Effector memory CD4-positive, alpha-beta T cell (primary cell): ENCODE measurements at regions not wholly inside any gene's neighbourhood (a gene's known extent, or its start where the extent isn't known, plus 50 kb on each side); places are given as distances from the start of the nearest gene placed in this dataset.

ENCODE experiments used
- DNase-seq, 3 donors: peaks; one replicate each; pipeline ENCODE4 v3.0.0-alpha.2; 2020
- H3K27ac ChIP-seq: 2 replicates; pipeline ENCODE4 v1.7.0; 2013; ENCODE audit warnings: mild to moderate bottlenecking, low read length, moderate library complexity; ENCODE audit not compliant: insufficient read depth, poor library complexity, severe bottlenecking
- H3K27me3 ChIP-seq: replicated peaks from 2 replicates; pipeline ENCODE4 v1.7.0; 2013; ENCODE audit warnings: mild to moderate bottlenecking, low read length; ENCODE audit not compliant: insufficient read depth, control insufficient read depth, poor library complexity, severe bottlenecking
- H3K36me3 ChIP-seq: 2 replicates; pipeline ENCODE4 v1.7.0; 2013; ENCODE audit warnings: mild to moderate bottlenecking, low read length, moderate library complexity; ENCODE audit not compliant: control insufficient read depth, insufficient read depth
- H3K4me1 ChIP-seq: 2 replicates; pipeline ENCODE4 v1.7.0; 2013; ENCODE audit warnings: low read length, mild to moderate bottlenecking; ENCODE audit not compliant: control insufficient read depth, insufficient read depth, poor library complexity, severe bottlenecking
- H3K4me3 ChIP-seq: 2 replicates; pipeline ENCODE4 v1.7.0; 2013; ENCODE audit warnings: low read length, low read depth, mild to moderate bottlenecking; ENCODE audit not compliant: insufficient read depth, poor library complexity, severe bottlenecking
- H3K9me3 ChIP-seq: 2 replicates; pipeline ENCODE4 v1.7.0; 2013; ENCODE audit warnings: mild to moderate bottlenecking, low read length, moderate library complexity; ENCODE audit not compliant: control insufficient read depth

DNA sequence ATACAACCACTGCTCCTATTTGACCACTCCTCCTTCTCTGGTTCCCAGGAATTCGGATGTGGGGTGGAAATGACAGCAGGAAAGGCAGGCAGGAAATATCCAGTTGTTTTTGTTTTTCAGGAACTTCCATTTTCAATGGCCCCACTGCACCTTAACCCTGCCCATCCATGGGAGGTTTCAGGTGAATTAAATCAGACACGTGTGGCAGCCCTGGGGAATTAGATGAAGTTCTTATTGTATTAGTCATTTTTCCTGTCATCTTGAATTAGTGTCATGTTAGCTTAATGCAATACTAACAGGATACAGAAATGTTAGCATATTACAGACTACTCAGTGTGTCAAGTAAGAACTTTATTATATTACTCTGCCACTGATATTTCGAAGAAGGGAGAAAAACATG is 146.4 kb downstream of the CHD9NB start:
- no peak for DNase-seq
- H3K27ac ChIP-seq: no peak overlapping the region
- H3K4me1 ChIP-seq: no peaks in the 10 kb centered on the region
- no peaks in the 10 kb centered on the region for H3K27me3 ChIP-seq
- no peaks in the 10 kb centered on the region for H3K36me3 ChIP-seq
- no peaks in the 10 kb centered on the region for H3K9me3 ChIP-seq
- H3K4me3 ChIP-seq: no peak overlapping the region

DNA sequence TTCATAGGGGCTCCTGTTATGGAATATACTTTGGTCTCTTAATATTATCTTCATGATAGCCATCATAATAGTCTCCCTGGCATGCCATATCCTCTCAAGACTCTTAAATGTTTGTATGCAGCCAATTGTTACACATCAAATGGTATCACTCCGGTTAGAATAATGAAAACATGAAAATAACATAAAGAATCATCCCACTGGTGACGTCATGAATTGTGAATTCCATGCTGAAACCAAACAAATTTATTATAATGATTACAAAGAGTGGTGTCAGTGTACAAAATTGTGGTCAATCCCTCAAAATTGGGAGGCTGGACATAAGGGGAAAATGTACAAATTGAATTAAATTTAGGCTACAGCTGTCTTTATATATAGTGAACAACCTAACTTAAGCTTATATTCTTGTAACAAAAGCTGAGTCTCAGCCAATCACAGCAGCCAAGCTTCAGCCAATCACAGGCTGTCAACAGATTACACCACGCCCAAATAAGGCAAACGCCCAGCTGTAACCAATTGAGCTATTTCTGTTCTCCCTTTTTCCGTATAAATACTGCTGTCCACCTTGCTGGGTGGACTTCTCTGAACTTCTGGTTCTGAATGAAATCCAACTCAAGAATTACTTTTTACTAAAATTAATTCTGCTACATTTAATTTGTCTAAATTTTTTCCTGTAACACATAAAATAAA is 156.1 kb downstream of the CHD9NB start:
- Histone ChIP-seq H3K36me3 (no peaks in the 10 kb centered on the region), H3K27me3 (no peaks in the 10 kb centered on the region), H3K27ac (no peak overlapping the region), H3K9me3 (no peaks in the 10 kb centered on the region), H3K4me3 (no peak overlapping the region), H3K4me1 (no peaks in the 10 kb centered on the region)
- no peak for DNase-seq

DNA sequence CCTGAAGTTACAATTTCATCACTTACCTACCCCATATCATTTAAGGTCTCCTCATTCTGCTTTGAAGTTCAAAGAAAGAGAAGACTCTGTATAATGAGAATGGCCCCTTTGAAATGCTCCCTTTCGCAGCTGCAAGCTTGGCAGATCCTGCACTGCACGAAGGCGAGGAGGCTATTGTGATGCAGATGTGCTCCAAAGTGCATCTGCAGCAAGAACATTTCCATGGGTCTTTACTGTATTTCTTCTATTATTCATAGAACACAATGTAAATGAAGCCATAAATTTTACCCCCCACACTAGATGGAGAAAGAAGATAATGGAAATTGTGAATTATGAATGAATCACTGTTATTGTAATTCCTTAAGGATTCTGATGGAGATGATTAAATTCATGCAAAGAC is 178.7 kb downstream of the CHD9NB start:
- no peaks in the 10 kb centered on the region for H3K4me1 ChIP-seq
- H3K27me3 ChIP-seq: no peaks in the 10 kb centered on the region

DNA sequence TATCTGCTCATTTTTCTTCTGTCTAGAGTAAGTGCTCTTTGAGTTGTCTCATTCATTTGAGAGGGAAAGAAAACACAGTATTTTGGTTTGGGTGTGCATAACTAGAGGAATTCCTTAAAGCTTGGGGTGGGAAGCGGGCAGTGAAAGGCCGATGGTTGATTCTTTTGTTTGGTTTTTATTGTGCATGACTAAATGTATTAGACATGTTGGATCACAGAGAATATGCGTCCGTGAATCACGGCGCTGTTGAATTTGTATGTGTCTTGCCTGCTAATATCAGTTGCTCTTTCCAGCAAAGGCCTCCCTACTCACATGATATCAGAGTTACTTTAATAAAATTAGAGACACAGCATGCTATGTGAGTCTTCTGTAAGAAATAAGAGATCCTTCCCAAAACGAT is 180.0 kb downstream of the CHD9NB start:
- H3K27me3 ChIP-seq: no peaks in the 10 kb centered on the region
- no peak overlapping the region for H3K27ac ChIP-seq
- H3K36me3 ChIP-seq: no peaks in the 10 kb centered on the region
- H3K4me1 ChIP-seq: no peaks in the 10 kb centered on the region
- DNase-seq: no peak
- no peaks in the 10 kb centered on the region for H3K9me3 ChIP-seq
- H3K4me3 ChIP-seq: no peak overlapping the region

More for the DNA sequence above, 178.7 kb downstream of the CHD9NB start:
- Histone ChIP-seq H3K27ac (no peak overlapping the region), H3K36me3 (no peaks in the 10 kb centered on the region), H3K4me3 (no peak overlapping the region), H3K9me3 (no peaks in the 10 kb centered on the region)
- no peak for DNase-seq

DNA sequence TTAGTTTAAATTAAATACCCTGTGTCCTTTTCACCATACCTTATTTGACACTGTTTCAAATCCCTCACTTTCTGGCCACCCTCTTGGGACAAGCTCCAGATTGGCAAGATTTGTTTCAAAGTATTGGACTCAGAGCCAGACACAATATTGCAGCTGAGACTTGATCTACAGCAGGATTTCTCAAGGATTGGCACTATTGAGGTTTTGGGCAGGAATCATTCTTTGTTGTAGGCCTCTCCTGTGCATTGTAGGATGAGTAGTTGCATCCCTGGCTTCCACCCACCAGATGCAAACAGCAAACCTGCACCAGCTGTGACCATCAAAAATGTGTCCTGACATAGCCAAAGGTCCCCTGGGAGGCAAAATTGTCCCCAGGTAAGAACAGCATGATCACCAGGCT is 181.2 kb downstream of the CHD9NB start:
- Histone ChIP-seq H3K4me1 (no peaks in the 10 kb centered on the region), H3K27ac (no peak overlapping the region), H3K36me3 (no peaks in the 10 kb centered on the region), H3K27me3 (no peaks in the 10 kb centered on the region), H3K4me3 (no peak overlapping the region), H3K9me3 (no peaks in the 10 kb centered on the region)
- DNase-seq: no peak

DNA sequence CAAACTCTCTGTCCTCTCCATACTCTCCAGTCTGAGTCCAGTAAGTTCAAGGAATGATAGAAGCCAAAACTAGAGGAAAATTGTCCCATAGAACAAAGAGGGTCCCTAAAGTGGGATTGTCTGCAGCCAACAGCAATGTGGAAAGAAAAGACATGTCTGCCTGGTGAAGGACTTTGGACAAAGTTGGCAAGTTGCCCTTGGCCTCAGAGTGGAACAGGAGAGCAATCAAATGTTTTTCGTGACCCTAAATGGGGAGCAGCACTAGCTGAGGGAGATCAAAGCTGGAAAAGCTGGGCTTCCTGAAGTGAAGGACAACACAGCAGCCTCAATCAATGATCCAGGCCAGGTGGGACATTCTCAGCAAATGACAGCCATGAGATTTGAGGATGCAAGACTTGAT is 183.5 kb downstream of the CHD9NB start:
- Histone ChIP-seq H3K36me3 (no peaks in the 10 kb centered on the region), H3K27ac (no peak overlapping the region), H3K4me1 (no peaks in the 10 kb centered on the region), H3K27me3 (no peaks in the 10 kb centered on the region), H3K4me3 (no peak overlapping the region), H3K9me3 (no peaks in the 10 kb centered on the region)
- no peak for DNase-seq

DNA sequence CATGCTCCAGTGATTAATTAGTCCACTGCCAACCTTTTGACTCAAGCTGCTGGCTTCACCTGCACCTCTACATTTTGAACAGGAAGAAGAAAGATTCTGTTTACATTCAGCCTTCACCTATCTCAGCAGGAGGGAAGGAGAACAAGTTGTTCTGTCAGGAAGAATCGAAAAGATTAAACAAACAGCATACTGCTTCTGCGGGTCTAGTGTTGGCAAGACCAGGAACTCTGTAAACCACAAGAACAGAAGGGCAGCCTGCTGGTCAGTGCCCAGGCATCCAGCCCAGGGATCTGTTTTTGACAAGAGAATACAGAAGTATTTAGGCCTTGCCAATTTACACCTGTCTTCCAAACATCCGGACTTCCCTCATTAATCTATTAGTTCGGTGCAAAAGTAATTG is 189.7 kb downstream of the CHD9NB start:
- no peaks in the 10 kb centered on the region for H3K9me3 ChIP-seq

DNA sequence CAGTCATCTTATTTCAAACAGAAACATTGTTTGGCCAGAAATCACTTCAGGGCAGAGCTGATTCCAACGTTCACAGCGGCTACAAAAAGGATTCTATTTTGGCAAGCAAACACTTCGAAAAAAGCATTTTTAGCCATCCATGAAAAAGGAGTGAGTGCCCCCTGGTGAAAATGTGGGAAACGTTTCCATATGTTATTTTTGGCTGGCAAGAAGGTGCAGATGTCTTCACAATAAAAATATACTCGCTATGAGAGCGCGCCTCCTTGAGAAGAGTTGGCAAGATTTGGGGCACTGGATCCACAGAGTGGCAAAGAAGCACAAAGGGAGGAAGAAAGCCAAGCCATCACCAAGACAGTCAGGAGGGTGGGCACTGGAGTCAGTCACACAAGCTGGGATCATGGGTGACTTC is 191.1 kb downstream of the CHD9NB start:
- Histone ChIP-seq H3K4me1 (no peaks in the 10 kb centered on the region), H3K9me3 (no peaks in the 10 kb centered on the region), H3K27me3 (no peaks in the 10 kb centered on the region), H3K27ac (no peak overlapping the region), H3K4me3 (no peak overlapping the region), H3K36me3 (no peaks in the 10 kb centered on the region)
- no peak for DNase-seq

More for the DNA sequence above, 189.7 kb downstream of the CHD9NB start:
- H3K36me3 ChIP-seq: no peaks in the 10 kb centered on the region
- H3K27ac ChIP-seq: no peak overlapping the region
- H3K27me3 ChIP-seq: no peaks in the 10 kb centered on the region
- no peak for DNase-seq
- H3K4me1 ChIP-seq: no peaks in the 10 kb centered on the region
- no peak overlapping the region for H3K4me3 ChIP-seq

DNA sequence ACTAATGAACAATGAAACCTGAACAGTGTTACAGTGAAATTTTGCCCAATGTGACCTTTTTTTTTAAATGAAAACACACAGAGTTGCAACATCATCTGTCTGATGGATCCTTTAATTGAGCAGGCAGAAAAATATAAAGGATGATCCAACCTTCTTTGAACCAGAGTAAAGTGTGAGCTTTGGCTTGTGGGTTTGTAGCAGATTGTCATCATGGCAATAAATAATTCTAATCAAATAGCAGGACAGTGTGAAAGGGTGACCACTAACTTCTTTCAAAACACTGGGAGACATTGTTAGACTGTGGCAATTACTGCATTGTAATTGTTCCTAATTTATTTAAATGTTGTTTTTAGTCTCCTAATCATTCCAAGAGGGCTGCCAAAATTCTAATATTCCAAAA is 197.2 kb downstream of the CHD9NB start:
- no peaks in the 10 kb centered on the region for H3K9me3 ChIP-seq
- no peaks in the 10 kb centered on the region for H3K36me3 ChIP-seq
- H3K4me3 ChIP-seq: no peak overlapping the region
- no peaks in the 10 kb centered on the region for H3K4me1 ChIP-seq
- no peaks in the 10 kb centered on the region for H3K27me3 ChIP-seq
- no peak overlapping the region for H3K27ac ChIP-seq
- DNase-seq: no peak

DNA sequence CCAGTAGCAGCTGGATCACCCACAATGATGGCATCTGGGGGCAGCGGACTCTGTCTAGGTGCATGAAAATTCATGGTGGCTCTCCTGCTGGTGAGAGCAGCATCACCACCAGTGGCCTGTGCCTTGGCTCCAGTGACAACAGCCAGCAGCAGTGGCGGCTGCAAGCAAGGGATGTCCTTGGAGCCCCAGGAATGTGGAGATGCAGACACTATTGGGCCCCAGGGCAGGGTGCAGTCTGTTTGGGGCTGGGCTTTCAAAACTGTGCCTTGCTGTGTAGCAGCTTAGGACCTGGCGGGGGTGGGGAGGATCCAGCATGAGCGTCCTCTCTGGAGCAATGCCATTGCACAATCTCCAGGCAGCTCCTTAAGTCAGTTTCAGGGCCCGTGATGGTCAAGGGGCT is 199.7 kb downstream of the CHD9NB start:
- Histone ChIP-seq H3K4me1 (no peaks in the 10 kb centered on the region), H3K36me3 (no peaks in the 10 kb centered on the region), H3K9me3 (no peaks in the 10 kb centered on the region), H3K27ac (no peak overlapping the region), H3K4me3 (no peak overlapping the region), H3K27me3 (no peaks in the 10 kb centered on the region)
- DNase-seq: no peak
